Transverse colon (tissue), 4 donors: ENCODE measurements at regions not wholly inside any gene's neighbourhood (a gene's known extent, or its start where the extent isn't known, plus 50 kb on each side); places are given as distances from the start of the nearest gene placed in this dataset.

Experiments used
- EP300 ChIP-seq: sonication (generic); formaldehyde crosslinking; IDR thresholded peaks from one replicate; pipeline ENCODE4 v1.6.1; 2017; ENCODE audit warnings: antibody characterized with exemption, low read depth
- POLR2A ChIP-seq: fragments of 450-650 bp; IDR thresholded peaks from one replicate; pipeline ENCODE4 v1.6.1; 2016; ENCODE audit warnings: antibody characterized with exemption, mild to moderate bottlenecking, moderate library complexity
- POLR2AphosphoS5 ChIP-seq, 3 donors: sonication (generic); formaldehyde crosslinking; IDR thresholded peaks; one replicate each; pipeline ENCODE4 v1.6.1; 2016; ENCODE audit warnings: antibody characterized with exemption in 3 of 3
- TF ChIP-seq, protein P1 (sequence below), 5 experiments: fragments of 200-600 bp in 3 of 5; fragments of 450-650 bp in 2 of 5; sonication (generic) in 3 of 5; IDR thresholded peaks; 1 replicate in 2 of 5; 2 replicates in 3 of 5; pipeline ENCODE4 v1.5.1; 2016 to 2017; ENCODE audit warnings: antibody characterized with exemption in 5 of 5, inconsistent platforms in 3 of 5, mild to moderate bottlenecking in 2 of 5, moderate library complexity in 1 of 5

DNA sequence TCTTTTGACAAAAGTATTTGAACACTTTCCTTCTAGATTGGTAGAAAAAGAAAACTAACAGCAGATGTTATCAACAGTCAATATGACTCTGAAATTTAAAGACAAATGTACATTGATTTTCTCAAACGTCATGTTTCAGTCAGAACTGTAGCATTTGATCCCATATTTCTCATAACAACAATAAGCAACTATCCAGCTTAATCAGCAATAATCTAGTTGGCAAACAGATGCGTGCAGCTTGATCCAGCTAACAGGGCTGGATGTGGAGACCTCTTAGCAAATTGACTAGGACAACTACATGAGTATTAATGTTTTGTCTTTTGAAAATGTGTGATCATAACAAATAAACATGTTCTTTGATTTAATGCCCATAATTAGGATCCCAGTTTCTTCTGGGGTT, 94.0 kb upstream of the STT3B start:
- TF ChIP-seq, protein P1, sequence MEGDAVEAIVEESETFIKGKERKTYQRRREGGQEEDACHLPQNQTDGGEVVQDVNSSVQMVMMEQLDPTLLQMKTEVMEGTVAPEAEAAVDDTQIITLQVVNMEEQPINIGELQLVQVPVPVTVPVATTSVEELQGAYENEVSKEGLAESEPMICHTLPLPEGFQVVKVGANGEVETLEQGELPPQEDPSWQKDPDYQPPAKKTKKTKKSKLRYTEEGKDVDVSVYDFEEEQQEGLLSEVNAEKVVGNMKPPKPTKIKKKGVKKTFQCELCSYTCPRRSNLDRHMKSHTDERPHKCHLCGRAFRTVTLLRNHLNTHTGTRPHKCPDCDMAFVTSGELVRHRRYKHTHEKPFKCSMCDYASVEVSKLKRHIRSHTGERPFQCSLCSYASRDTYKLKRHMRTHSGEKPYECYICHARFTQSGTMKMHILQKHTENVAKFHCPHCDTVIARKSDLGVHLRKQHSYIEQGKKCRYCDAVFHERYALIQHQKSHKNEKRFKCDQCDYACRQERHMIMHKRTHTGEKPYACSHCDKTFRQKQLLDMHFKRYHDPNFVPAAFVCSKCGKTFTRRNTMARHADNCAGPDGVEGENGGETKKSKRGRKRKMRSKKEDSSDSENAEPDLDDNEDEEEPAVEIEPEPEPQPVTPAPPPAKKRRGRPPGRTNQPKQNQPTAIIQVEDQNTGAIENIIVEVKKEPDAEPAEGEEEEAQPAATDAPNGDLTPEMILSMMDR (IDR thresholded peaks at IDR 0.05) = no peak
- TF ChIP-seq POLR2A (no peak), POLR2AphosphoS5 (IDR thresholded peaks at IDR 0.05) (no peak), EP300 (no peak)
